Lower leg skin (tissue), 4 donors: ENCODE measurements at regions not wholly inside any gene's neighbourhood (a gene's known extent, or its start where the extent isn't known, plus 50 kb on each side); places are given as distances from the start of the nearest gene placed in this dataset.

ENCODE experiments used
- DNase-seq, 2 donors: peaks; one replicate each; pipeline ENCODE4 v3.0.0-alpha.2; 2019; ENCODE audit warnings: low spot score in 2 of 2
- H3K4me3 ChIP-seq: fragments of 200-600 bp; sonication (generic); 2 replicates; pipeline ENCODE4 v1.5.1; 2017; ENCODE audit warnings: mild to moderate bottlenecking, low read depth; ENCODE audit not compliant: poor library complexity, severe bottlenecking
- CTCF ChIP-seq, 3 donors: fragments of 450-650 bp; IDR thresholded peaks; one replicate each; pipeline ENCODE4 v1.5.1; 2016; ENCODE audit warnings: antibody characterized with exemption in 3 of 3, mild to moderate bottlenecking in 3 of 3, moderate library complexity in 2 of 3
- POLR2A ChIP-seq, 2 donors: fragments of 450-650 bp; IDR thresholded peaks; one replicate each; pipeline ENCODE4 v1.6.1; 2016 to 2017; ENCODE audit warnings: antibody characterized with exemption in 2 of 2, mild to moderate bottlenecking in 1 of 2, moderate library complexity in 1 of 2
- WGBS, 2 donors: methylation state at CpG; one replicate each; pipeline ENCODE4 v1.1.5; 2018; 5-methylcytosine and 5-hydroxymethylcytosine counted together
- intact Hi-C: fragments of 100-400 bp; cut with DNase I; formaldehyde crosslinking; loops from one replicate; pipeline ENCODE4 v1.15.0; 2023; ENCODE audit warnings: low total_unique reads

GRCh38 chr10:44845361-44846175 is 65.6 kb upstream of the TMEM72 start:
- no peak for TF ChIP-seq POLR2A (IDR thresholded peaks at IDR 0.05)
- no peak for TF ChIP-seq CTCF (IDR thresholded peaks at IDR 0.05)
- peak in 1 of 2 donors; percentile 56 for DNase-seq
- intact Hi-C loops = no loop called here
- 82 to 89% methylated on average over 6 of the region's 6 CpGs for WGBS, 2 donors
- no peak overlapping the region for H3K4me3 ChIP-seq

- peak in 1 of 2 donors; percentile 53 for DNase-seq
- no peak for TF ChIP-seq POLR2A (IDR thresholded peaks at IDR 0.05)
- TF ChIP-seq CTCF (IDR thresholded peaks at IDR 0.05) = no peak
- intact Hi-C loops = no loop called here
- WGBS, 2 donors = 76 to 81% methylated on average over 3 of the region's 3 CpGs
- H3K4me3 ChIP-seq = no peak overlapping the region
These were observed 64.0 kb upstream of the TMEM72 start for GRCh38 chr10:44847110-44847509.

- intact Hi-C loops = no loop called here
These were observed 62.9 kb upstream of the TMEM72 start for GRCh38 chr10:44848211-44848610.

GRCh38 chr10:44849936-44850335 is 61.2 kb upstream of the TMEM72 start:
- peak in 1 of 2 donors; percentile 49 for DNase-seq
- 97 to 100% methylated on average over 2 of the region's 2 CpGs for WGBS, 2 donors
- TF ChIP-seq CTCF (IDR thresholded peaks at IDR 0.05) (no peak), POLR2A (IDR thresholded peaks at IDR 0.05) (no peak)
- intact Hi-C loops = no loop called here
- no peak overlapping the region for H3K4me3 ChIP-seq

More at GRCh38 chr10:44848211-44848610, 62.9 kb upstream of the TMEM72 start:
- H3K4me3 ChIP-seq = no peak overlapping the region
- TF ChIP-seq CTCF (IDR thresholded peaks at IDR 0.05) (no peak), POLR2A (IDR thresholded peaks at IDR 0.05) (no peak)
- peak in 1 of 2 donors; percentile 17 for DNase-seq
- 91 to 95% methylated on average over 4 of the region's 4 CpGs for WGBS, 2 donors

GRCh38 chr10:44850356-44850934 is 60.7 kb upstream of the TMEM72 start:
- WGBS, 2 donors = 65 to 72% methylated on average over 7 to 8 of the region's 8 CpGs
- no peak overlapping the region for H3K4me3 ChIP-seq
- TF ChIP-seq CTCF (IDR thresholded peaks at IDR 0.05) (no peak), POLR2A (IDR thresholded peaks at IDR 0.05) (no peak)
- intact Hi-C loops = no loop called here
- DNase-seq = peak in 1 of 2 donors; percentile 49
